GM19240 (cell line): ENCODE measurements at regions not wholly inside any gene's neighbourhood (a gene's known extent, or its start where the extent isn't known, plus 50 kb on each side); places are given as distances from the start of the nearest gene placed in this dataset.

Source experiments
- DNase-seq: peaks from one replicate; pipeline ENCODE4 v3.0.0; 2011; ENCODE audit warnings: low spot score; ENCODE audit not compliant: insufficient read length

- no peak for DNase-seq
These were observed 58.6 kb upstream of the NYAP2 start for GRCh38 chr2:225340923-225341322.

GRCh38 chr2:225337183-225337582 lies 62.3 kb upstream of the NYAP2 start:
- no peak for DNase-seq

GRCh38 chr2:225334514-225334913 lies 65.0 kb upstream of the NYAP2 start:
- DNase-seq, result no peak

- no peak for DNase-seq
These were observed 71.3 kb upstream of the NYAP2 start for GRCh38 chr2:225328192-225328591.

- no peak for DNase-seq
These were observed 72.5 kb upstream of the NYAP2 start for GRCh38 chr2:225326969-225327368.

GRCh38 chr2:225319872-225320271 lies 79.6 kb upstream of the NYAP2 start:
- DNase-seq, result no peak

- no peak for DNase-seq
These were observed 81.1 kb upstream of the NYAP2 start for GRCh38 chr2:225318440-225318839.

GRCh38 chr2:225317186-225317585 lies 82.3 kb upstream of the NYAP2 start:
- DNase-seq, result no peak

- no peak for DNase-seq
These were observed 88.8 kb upstream of the NYAP2 start for GRCh38 chr2:225310745-225311144.

GRCh38 chr2:225309516-225309915 lies 90.0 kb upstream of the NYAP2 start:
- DNase-seq, result no peak

- no peak for DNase-seq
These were observed 102.6 kb upstream of the NYAP2 start for GRCh38 chr2:225296951-225297350.

- DNase-seq, result no peak
These were observed 104.4 kb upstream of the NYAP2 start for GRCh38 chr2:225295102-225295501.

- no peak for DNase-seq
These were observed 105.9 kb upstream of the NYAP2 start for GRCh38 chr2:225293638-225294037.

GRCh38 chr2:225290757-225291400 lies 108.6 kb upstream of the NYAP2 start:
- DNase-seq, result no peak

GRCh38 chr2:225289659-225290058 lies 109.9 kb upstream of the NYAP2 start:
- no peak for DNase-seq

GRCh38 chr2:225288986-225289385 lies 110.5 kb upstream of the NYAP2 start:
- DNase-seq, result no peak

- DNase-seq, result peak; percentile 15
These were observed 116.4 kb upstream of the NYAP2 start for GRCh38 chr2:225282858-225283710.

- no peak for DNase-seq
These were observed 123.3 kb upstream of the NYAP2 start for GRCh38 chr2:225276207-225276606.

GRCh38 chr2:225275443-225275842 lies 124.1 kb upstream of the NYAP2 start:
- no peak for DNase-seq

- no peak for DNase-seq
These were observed 124.8 kb upstream of the NYAP2 start for GRCh38 chr2:225274751-225275150.

GRCh38 chr2:225272173-225272572 lies 127.3 kb upstream of the NYAP2 start:
- no peak for DNase-seq

- peak; percentile 3 for DNase-seq
These were observed 128.6 kb upstream of the NYAP2 start for GRCh38 chr2:225270861-225271260.

GRCh38 chr2:225270053-225270452 lies 129.5 kb upstream of the NYAP2 start:
- no peak for DNase-seq
